T-helper 2 cell treated with Interferon-gamma antibody and Interleukin-4, amounts not matched to agents 100 ng/mL and 5 ng/mL, for 36 hours (primary cell): ENCODE measurements at regions not wholly inside any gene's neighbourhood (a gene's known extent, or its start where the extent isn't known, plus 50 kb on each side); places are given as distances from the start of the nearest gene placed in this dataset.
"Not testable (repeated sequence)": the region's sequence is repeated elsewhere in the genome, so short reads cannot be mapped to it uniquely, and the experiment has no call there.

Experiments
- intact Hi-C: fragments of 100-400 bp; cut with micrococcal nuclease; formaldehyde crosslinking; loops from one replicate; pipeline ENCODE4 v1.15.1; 2023

GRCh38 chr20:50327666-50328065 lies 137.0 kb downstream of the CEBPB start:
- intact Hi-C loops: no loop called here

- intact Hi-C loops: no loop called here
Observed at GRCh38 chr20:50328222-50328979, 137.8 kb downstream of the CEBPB start.

- intact Hi-C loops: no loop called here
Observed at GRCh38 chr20:50328996-50329898, 138.6 kb downstream of the CEBPB start.

- intact Hi-C loops: no loop called here
Observed at GRCh38 chr20:50329981-50330503, 139.4 kb downstream of the CEBPB start.

- intact Hi-C loops: no loop called here
Observed at GRCh38 chr20:50330504-50331313, 140.1 kb downstream of the CEBPB start.

GRCh38 chr20:50331469-50332363 lies 141.1 kb downstream of the CEBPB start:
- intact Hi-C loops: no loop called here

GRCh38 chr20:50332491-50332980 lies 141.9 kb downstream of the CEBPB start:
- intact Hi-C loops: no loop called here

- intact Hi-C loops: no loop called here
Observed at GRCh38 chr20:50333131-50333670, 142.6 kb downstream of the CEBPB start.

- intact Hi-C loops: no loop called here
Observed at GRCh38 chr20:50333812-50334211, 143.2 kb downstream of the CEBPB start.

- intact Hi-C loops: not testable (repeated sequence)
Observed at GRCh38 chr20:50334512-50334911, 143.9 kb downstream of the CEBPB start.

GRCh38 chr20:50335105-50335504 lies 144.5 kb downstream of the CEBPB start:
- intact Hi-C loops: no loop called here

- intact Hi-C loops: no loop called here
Observed at GRCh38 chr20:50335866-50336265, 145.2 kb downstream of the CEBPB start.

GRCh38 chr20:50336661-50337060 lies 146.0 kb downstream of the CEBPB start:
- intact Hi-C loops: no loop called here

- intact Hi-C loops: loop anchor here (2.0 kb wide), 2 partner anchors 49 to 145 kb away; no protein-coding TSS in a partner anchor
Observed at GRCh38 chr20:50337521-50338466, 147.2 kb downstream of the CEBPB start.

- intact Hi-C loops: loop anchor here (2.0 kb wide), 2 partner anchors 48 to 146 kb away; no protein-coding TSS in a partner anchor
Observed at GRCh38 chr20:50338479-50339391, 148.1 kb downstream of the CEBPB start.

- intact Hi-C loops: loop anchor here (2.0 kb wide), 2 partner anchors 47 to 147 kb away; no protein-coding TSS in a partner anchor
Observed at GRCh38 chr20:50339466-50339901, 148.9 kb downstream of the CEBPB start.

GRCh38 chr20:50340541-50340940 lies 149.9 kb downstream of the CEBPB start:
- intact Hi-C loops: no loop called here
